Cardiac fibroblast (primary cell): ENCODE measurements at regions not wholly inside any gene's neighbourhood (a gene's known extent, or its start where the extent isn't known, plus 50 kb on each side); places are given as distances from the start of the nearest gene placed in this dataset.

ENCODE experiments used
- DNase-seq, 2 donors: peaks; one replicate each; pipeline versions ENCODE4 v3.0.0 to v3.0.0-alpha.2; 2010; ENCODE audit warnings: low read depth in 2 of 2
- H3K4me3 ChIP-seq, 2 donors: replicated peaks in 1 of 2; 1 replicate in 1 of 2; 2 replicates in 1 of 2; pipeline ENCODE4 v1.5.1; 2011; ENCODE audit warnings: low read depth in 2 of 2, low read length in 2 of 2, mild to moderate bottlenecking in 2 of 2, moderate library complexity in 1 of 2
- CTCF ChIP-seq: IDR thresholded peaks from one replicate; pipeline ENCODE4 v1.5.1; 2011; ENCODE audit warnings: low read depth, mild to moderate bottlenecking, low read length, inconsistent platforms

- no peak for DNase-seq
- TF ChIP-seq CTCF = no peak
Measured at GRCh38 chr7:153454306-153454705, 597.9 kb upstream of the DPP6 start.

GRCh38 chr7:153457746-153458145 lies 594.5 kb upstream of the DPP6 start:
- no peak for TF ChIP-seq CTCF
- no peak for DNase-seq
- H3K4me3 ChIP-seq = no peak overlapping the region

More at GRCh38 chr7:153454306-153454705, 597.9 kb upstream of the DPP6 start:
- no peak overlapping the region for H3K4me3 ChIP-seq

GRCh38 chr7:153470004-153470671 lies 582.1 kb upstream of the DPP6 start:
- no peak for DNase-seq
- no peak overlapping the region for H3K4me3 ChIP-seq
- TF ChIP-seq CTCF = no peak

- H3K4me3 ChIP-seq = no peak overlapping the region
- DNase-seq = no peak
- TF ChIP-seq CTCF = no peak
Measured at GRCh38 chr7:153472516-153472915, 579.7 kb upstream of the DPP6 start.

DNA sequence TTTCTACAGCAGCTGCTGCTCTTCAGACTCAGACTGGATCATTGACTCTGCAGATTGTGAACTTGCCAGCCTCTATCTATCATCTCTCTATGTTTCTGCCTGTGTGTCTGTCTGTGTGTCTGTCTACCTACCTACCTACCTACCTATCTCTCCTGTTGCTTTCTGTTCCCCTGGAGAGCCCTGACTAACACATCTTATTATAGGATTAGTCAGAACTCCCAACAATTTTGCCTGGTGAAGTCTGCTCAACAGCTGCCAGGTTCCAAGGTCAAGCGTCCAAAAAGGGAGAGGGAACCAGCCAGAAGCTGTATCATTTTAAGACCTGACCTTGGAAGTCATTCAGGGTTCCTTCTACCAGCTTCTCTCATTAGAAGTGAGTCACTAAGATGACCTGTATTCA lies 579.0 kb upstream of the DPP6 start:
- no peak overlapping the region for H3K4me3 ChIP-seq
- no peak for TF ChIP-seq CTCF

DNA sequence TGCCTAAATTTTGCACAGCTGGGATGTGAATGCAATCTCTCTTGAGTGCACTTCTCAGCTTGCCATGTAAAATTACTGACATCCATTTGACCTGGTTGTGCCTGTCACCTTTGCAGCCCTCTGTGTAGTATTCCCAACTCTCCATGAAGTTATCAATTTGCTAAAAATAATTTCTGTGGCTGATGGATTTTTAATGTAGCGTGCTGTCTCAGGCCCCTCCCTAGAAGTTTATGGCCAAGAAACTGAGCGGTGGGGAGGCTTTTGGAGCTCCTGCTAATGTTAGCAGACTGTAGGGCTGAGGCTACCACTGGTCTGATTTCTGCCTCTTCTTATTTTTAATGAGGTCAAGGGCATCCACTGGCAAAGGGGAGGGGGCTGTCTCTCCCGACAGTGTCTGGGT lies 577.0 kb upstream of the DPP6 start:
- DNase-seq = no peak
- TF ChIP-seq CTCF = no peak
- H3K4me3 ChIP-seq = no peak overlapping the region

More for the DNA sequence above, 579.0 kb upstream of the DPP6 start:
- no peak for DNase-seq

GRCh38 chr7:153476166-153476565 lies 576.0 kb upstream of the DPP6 start:
- H3K4me3 ChIP-seq = no peak overlapping the region
- TF ChIP-seq CTCF = no peak
- DNase-seq = no peak
